K562 (cell line): ENCODE measurements at regions not wholly inside any gene's neighbourhood (a gene's known extent, or its start where the extent isn't known, plus 50 kb on each side); places are given as distances from the start of the nearest gene placed in this dataset.

Source experiments
- ATAC-seq: fragments of 200-7000 bp; cut with Tn5 transposase; 3 replicates; pipeline ENCODE4 v1.9.1; 2020; ENCODE audit warnings: moderate library complexity
- BruUV-seq: library from RNA; stranded (reverse); fragments of 400-500 nt; replicated peaks from 2 replicates; lab custom pipeline; 2021; lab: Mats Ljungman, UMichigan
- CTCF ChIA-PET: fragments of 300-600 bp; formaldehyde crosslinking; extraction: SDS; loops from one replicate; lab custom pipeline; 2021; ENCODE audit warnings: low intra/inter-chr PET ratio; lab: Yijun Ruan, JAX
- POLR2A ChIA-PET: fragments of 300-600, 350-650 bp; sonication (Branson Sonifier 250); formaldehyde crosslinking; extraction: SDS; loops from one replicate; lab custom pipeline; 2021; ENCODE audit warnings: antibody characterized with exemption, inconsistent platforms; lab: Yijun Ruan, JAX
- DNase-seq, 4 experiments: peaks; one replicate each; pipeline versions ENCODE4 v3.0.0 to v3.0.0-alpha.2; 2011 to 2018; ENCODE audit warnings: low spot score in 3 of 4, mixed read lengths in 3 of 4; ENCODE audit errors: extremely low read depth in 1 of 4
- FAIRE-seq: peaks from 2 replicates; lab custom pipeline; 2011; peaks lifted over from hg19 to GRCh38; lab: Jason Lieb, UNC
- H2AFZ ChIP-seq: 2 replicates; pipeline ENCODE4 v1.6.0; 2011; ENCODE audit warnings: low read depth, low read length, control low read depth, inconsistent platforms
- H3K27ac ChIP-seq: fragments of 200-600 bp; 3 replicates; pipeline ENCODE4 v1.8.0; 2011; ENCODE audit warnings: low read depth, mild to moderate bottlenecking, control low read depth, inconsistent platforms, low read length, moderate library complexity, mixed read lengths; ENCODE audit errors: extremely low read depth
- H3K27me3 ChIP-seq, 2 experiments: fragments of 300-600 bp in 1 of 2; 2 replicates in 1 of 2; 3 replicates in 1 of 2; pipeline versions ENCODE4 v1.6.0 to v1.8.0; 2011; ENCODE audit warnings: inconsistent platforms in 2 of 2, low read length in 2 of 2, mild to moderate bottlenecking in 1 of 2, mixed read lengths in 1 of 2, moderate library complexity in 1 of 2; ENCODE audit not compliant: control insufficient read depth in 2 of 2, insufficient read depth in 2 of 2
- H3K36me3 ChIP-seq: fragments of 300-600 bp; 3 replicates; pipeline ENCODE4 v1.8.0; 2011; ENCODE audit warnings: mild to moderate bottlenecking, low read length, inconsistent platforms; ENCODE audit not compliant: control insufficient read depth, insufficient read depth
- H3K4me1 ChIP-seq, 2 experiments: fragments of 200-600 bp in 1 of 2; replicated peaks in 1 of 2; 2 replicates in 1 of 2; 3 replicates in 1 of 2; pipeline versions ENCODE4 v1.5.1 to v1.8.0; 2011; ENCODE audit warnings: inconsistent platforms in 2 of 2, low read length in 2 of 2, mild to moderate bottlenecking in 1 of 2, mixed read lengths in 1 of 2, moderate library complexity in 1 of 2; ENCODE audit not compliant: control insufficient read depth in 2 of 2, insufficient read depth in 2 of 2
- H3K4me2 ChIP-seq: 2 replicates; pipeline ENCODE4 v1.6.1; 2011; ENCODE audit warnings: low read length, control low read depth, inconsistent platforms, mixed read lengths; ENCODE audit not compliant: insufficient read depth
- H3K4me3 ChIP-seq: fragments of 200-600 bp; sonication (generic), shearing (Covaris generic); 2 replicates; pipeline ENCODE4 v1.5.1; 2016; ENCODE audit warnings: control low read depth, inconsistent platforms
- H3K79me2 ChIP-seq: fragments of 200-600 bp; 3 replicates; pipeline ENCODE4 v1.8.0; 2011; ENCODE audit warnings: low read length, inconsistent platforms; ENCODE audit not compliant: control insufficient read depth, insufficient read depth
- H3K9ac ChIP-seq, 2 experiments: 2 replicates each; pipeline versions ENCODE4 v1.6.0 to v1.6.1; 2011; ENCODE audit warnings: low read depth in 2 of 2, low read length in 2 of 2, control low read depth in 1 of 2, inconsistent platforms in 1 of 2, mild to moderate bottlenecking in 1 of 2, mixed read lengths in 1 of 2; ENCODE audit not compliant: insufficient read depth in 1 of 2
- H3K9me1 ChIP-seq: one replicate; pipeline ENCODE4 v1.6.0; 2011; ENCODE audit warnings: inconsistent platforms, mild to moderate bottlenecking, low read length, moderate library complexity; ENCODE audit not compliant: control insufficient read depth, insufficient read depth
- H3K9me3 ChIP-seq: replicated peaks from 2 replicates; pipeline ENCODE4 v1.5.1; 2011; ENCODE audit warnings: low read depth, low read length, inconsistent platforms; ENCODE audit not compliant: control insufficient read depth, insufficient read depth
- H4K20me1 ChIP-seq: replicated peaks from 2 replicates; pipeline ENCODE4 v1.6.1; 2011; ENCODE audit warnings: low read length, inconsistent platforms, mixed read lengths; ENCODE audit not compliant: control insufficient read depth, insufficient read depth
- CBX1 ChIP-seq: sonication (generic); IDR thresholded peaks from 2 replicates; pipeline ENCODE4 v1.6.1; 2016; ENCODE audit warnings: antibody characterized with exemption, low read depth, mild to moderate bottlenecking
- KDM4B ChIP-seq, 2 experiments: fragments of 450-650 bp in 1 of 2; sonication (generic) in 1 of 2; IDR thresholded peaks; 2 replicates each; pipeline ENCODE4 v1.6.1; 2016 to 2017; ENCODE audit warnings: borderline replicate concordance in 2 of 2, antibody characterized with exemption in 1 of 2, low read depth in 1 of 2, mild to moderate bottlenecking in 1 of 2
- MXI1 ChIP-seq: IDR thresholded peaks from 2 replicates; pipeline ENCODE4 v1.6.1; 2011; ENCODE audit warnings: low read depth, mild to moderate bottlenecking, improper control_type of control experiment, low read length
- NFE2 ChIP-seq: IDR thresholded peaks from 2 replicates; pipeline ENCODE4 v1.6.1; 2014; ENCODE audit warnings: antibody characterized with exemption, low read depth
- SIRT6 ChIP-seq: IDR thresholded peaks from one replicate; pipeline ENCODE4 v1.6.1; 2012; ENCODE audit warnings: low read depth, mild to moderate bottlenecking, control low read depth, inconsistent platforms, low read length, moderate library complexity
- TFE3 ChIP-seq: fragments of 450-650 bp; formaldehyde crosslinking; IDR thresholded peaks from 2 replicates; pipeline ENCODE4 v1.4.0; 2020; ENCODE audit warnings: mild to moderate bottlenecking, mixed read lengths
- ZFP36 ChIP-seq: fragments of 150-350 bp; IDR thresholded peaks from 2 replicates; pipeline ENCODE4 v1.6.1; 2018; ENCODE audit warnings: low read length, low read depth; ENCODE audit not compliant: partially characterized antibody
- WGBS: fragments of 100-300 bp; shearing (Covaris generic); methylation state at CpG from one replicate; pipeline ENCODE4 v1.1.6; 2016; ENCODE audit warnings: low coverage, mixed read lengths; ENCODE audit not compliant: insufficient coverage; ENCODE audit errors: missing lambda C conversion rate; 5-methylcytosine and 5-hydroxymethylcytosine counted together
- in situ Hi-C: fragments of 300-500 bp; cut with MboI; formaldehyde crosslinking; loops from 4 replicates; pipeline ENCODE4 v1.15.0; 2018; ENCODE audit warnings: inconsistent platforms, mixed read lengths
- intact Hi-C: fragments of 100-400 bp; cut with micrococcal nuclease; formaldehyde crosslinking; loops from 2 replicates; pipeline ENCODE4 v1.14.2; 2022
- TF ChIP-seq, protein P1 (sequence below): fragments of 250-450 bp; sonication (Bioruptor Pico); IDR thresholded peaks from 2 replicates; pipeline ENCODE4 v1.5.0; 2020; ENCODE audit warnings: mild to moderate bottlenecking
- TF ChIP-seq, protein P2 (sequence below): fragments of 450-650 bp; IDR thresholded peaks from 2 replicates; pipeline ENCODE4 v1.6.1; 2016; ENCODE audit warnings: mild to moderate bottlenecking, moderate library complexity

DNA sequence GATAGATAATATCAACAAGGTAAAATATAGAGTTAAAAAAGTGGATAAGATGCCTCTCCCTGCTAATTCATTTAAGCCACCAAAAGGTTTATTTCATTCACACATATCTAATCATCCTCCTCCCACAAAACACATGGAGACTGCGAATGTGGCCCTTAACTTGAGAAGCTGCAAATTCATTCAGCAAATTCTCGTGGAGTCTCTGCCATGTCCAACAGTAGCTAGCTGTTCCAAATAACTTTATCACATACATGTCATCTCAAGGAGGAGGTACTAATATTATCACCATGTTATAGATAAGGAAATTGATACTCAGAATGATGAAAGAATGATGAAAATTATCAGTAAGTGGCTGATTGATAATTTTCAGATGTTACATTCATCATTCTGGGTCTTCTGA lies 950.2 kb downstream of the CDH11 start:
- H3K4me1 ChIP-seq: no peaks in the 10 kb centered on the region
- no peaks in the 10 kb centered on the region for H4K20me1 ChIP-seq
- no peak overlapping the region for H2AFZ ChIP-seq
- no peaks in the 10 kb centered on the region for H3K9me1 ChIP-seq
- H3K79me2 ChIP-seq: no peaks in the 10 kb centered on the region
- in situ Hi-C loops (no loop called here), intact Hi-C loops (no loop called here)
- no peak for FAIRE-seq
- H3K9me3 ChIP-seq: no peaks in the 10 kb centered on the region
- POLR2A ChIA-PET: no interaction called here
- CTCF ChIA-PET: no interaction called here
- DNase-seq: no peak
- H3K4me2 ChIP-seq: no peak overlapping the region
- no peak overlapping the region for H3K4me3 ChIP-seq
- BruUV-seq: no TSS peak
- no peak for ATAC-seq
- H3K27ac ChIP-seq: no peak overlapping the region
- no peaks in the 10 kb centered on the region for H3K27me3 ChIP-seq
- 0% methylated on average over 2 of the region's 2 CpGs for WGBS
- H3K9ac ChIP-seq: no peak overlapping the region
- H3K36me3 ChIP-seq: no peaks in the 10 kb centered on the region
- TF ChIP-seq, protein P1, sequence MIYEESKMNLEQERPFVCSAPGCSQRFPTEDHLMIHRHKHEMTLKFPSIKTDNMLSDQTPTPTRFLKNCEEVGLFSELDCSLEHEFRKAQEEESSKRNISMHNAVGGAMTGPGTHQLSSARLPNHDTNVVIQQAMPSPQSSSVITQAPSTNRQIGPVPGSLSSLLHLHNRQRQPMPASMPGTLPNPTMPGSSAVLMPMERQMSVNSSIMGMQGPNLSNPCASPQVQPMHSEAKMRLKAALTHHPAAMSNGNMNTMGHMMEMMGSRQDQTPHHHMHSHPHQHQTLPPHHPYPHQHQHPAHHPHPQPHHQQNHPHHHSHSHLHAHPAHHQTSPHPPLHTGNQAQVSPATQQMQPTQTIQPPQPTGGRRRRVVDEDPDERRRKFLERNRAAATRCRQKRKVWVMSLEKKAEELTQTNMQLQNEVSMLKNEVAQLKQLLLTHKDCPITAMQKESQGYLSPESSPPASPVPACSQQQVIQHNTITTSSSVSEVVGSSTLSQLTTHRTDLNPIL (CRISPR knock-in tag): no peak
- TF ChIP-seq, protein P2, sequence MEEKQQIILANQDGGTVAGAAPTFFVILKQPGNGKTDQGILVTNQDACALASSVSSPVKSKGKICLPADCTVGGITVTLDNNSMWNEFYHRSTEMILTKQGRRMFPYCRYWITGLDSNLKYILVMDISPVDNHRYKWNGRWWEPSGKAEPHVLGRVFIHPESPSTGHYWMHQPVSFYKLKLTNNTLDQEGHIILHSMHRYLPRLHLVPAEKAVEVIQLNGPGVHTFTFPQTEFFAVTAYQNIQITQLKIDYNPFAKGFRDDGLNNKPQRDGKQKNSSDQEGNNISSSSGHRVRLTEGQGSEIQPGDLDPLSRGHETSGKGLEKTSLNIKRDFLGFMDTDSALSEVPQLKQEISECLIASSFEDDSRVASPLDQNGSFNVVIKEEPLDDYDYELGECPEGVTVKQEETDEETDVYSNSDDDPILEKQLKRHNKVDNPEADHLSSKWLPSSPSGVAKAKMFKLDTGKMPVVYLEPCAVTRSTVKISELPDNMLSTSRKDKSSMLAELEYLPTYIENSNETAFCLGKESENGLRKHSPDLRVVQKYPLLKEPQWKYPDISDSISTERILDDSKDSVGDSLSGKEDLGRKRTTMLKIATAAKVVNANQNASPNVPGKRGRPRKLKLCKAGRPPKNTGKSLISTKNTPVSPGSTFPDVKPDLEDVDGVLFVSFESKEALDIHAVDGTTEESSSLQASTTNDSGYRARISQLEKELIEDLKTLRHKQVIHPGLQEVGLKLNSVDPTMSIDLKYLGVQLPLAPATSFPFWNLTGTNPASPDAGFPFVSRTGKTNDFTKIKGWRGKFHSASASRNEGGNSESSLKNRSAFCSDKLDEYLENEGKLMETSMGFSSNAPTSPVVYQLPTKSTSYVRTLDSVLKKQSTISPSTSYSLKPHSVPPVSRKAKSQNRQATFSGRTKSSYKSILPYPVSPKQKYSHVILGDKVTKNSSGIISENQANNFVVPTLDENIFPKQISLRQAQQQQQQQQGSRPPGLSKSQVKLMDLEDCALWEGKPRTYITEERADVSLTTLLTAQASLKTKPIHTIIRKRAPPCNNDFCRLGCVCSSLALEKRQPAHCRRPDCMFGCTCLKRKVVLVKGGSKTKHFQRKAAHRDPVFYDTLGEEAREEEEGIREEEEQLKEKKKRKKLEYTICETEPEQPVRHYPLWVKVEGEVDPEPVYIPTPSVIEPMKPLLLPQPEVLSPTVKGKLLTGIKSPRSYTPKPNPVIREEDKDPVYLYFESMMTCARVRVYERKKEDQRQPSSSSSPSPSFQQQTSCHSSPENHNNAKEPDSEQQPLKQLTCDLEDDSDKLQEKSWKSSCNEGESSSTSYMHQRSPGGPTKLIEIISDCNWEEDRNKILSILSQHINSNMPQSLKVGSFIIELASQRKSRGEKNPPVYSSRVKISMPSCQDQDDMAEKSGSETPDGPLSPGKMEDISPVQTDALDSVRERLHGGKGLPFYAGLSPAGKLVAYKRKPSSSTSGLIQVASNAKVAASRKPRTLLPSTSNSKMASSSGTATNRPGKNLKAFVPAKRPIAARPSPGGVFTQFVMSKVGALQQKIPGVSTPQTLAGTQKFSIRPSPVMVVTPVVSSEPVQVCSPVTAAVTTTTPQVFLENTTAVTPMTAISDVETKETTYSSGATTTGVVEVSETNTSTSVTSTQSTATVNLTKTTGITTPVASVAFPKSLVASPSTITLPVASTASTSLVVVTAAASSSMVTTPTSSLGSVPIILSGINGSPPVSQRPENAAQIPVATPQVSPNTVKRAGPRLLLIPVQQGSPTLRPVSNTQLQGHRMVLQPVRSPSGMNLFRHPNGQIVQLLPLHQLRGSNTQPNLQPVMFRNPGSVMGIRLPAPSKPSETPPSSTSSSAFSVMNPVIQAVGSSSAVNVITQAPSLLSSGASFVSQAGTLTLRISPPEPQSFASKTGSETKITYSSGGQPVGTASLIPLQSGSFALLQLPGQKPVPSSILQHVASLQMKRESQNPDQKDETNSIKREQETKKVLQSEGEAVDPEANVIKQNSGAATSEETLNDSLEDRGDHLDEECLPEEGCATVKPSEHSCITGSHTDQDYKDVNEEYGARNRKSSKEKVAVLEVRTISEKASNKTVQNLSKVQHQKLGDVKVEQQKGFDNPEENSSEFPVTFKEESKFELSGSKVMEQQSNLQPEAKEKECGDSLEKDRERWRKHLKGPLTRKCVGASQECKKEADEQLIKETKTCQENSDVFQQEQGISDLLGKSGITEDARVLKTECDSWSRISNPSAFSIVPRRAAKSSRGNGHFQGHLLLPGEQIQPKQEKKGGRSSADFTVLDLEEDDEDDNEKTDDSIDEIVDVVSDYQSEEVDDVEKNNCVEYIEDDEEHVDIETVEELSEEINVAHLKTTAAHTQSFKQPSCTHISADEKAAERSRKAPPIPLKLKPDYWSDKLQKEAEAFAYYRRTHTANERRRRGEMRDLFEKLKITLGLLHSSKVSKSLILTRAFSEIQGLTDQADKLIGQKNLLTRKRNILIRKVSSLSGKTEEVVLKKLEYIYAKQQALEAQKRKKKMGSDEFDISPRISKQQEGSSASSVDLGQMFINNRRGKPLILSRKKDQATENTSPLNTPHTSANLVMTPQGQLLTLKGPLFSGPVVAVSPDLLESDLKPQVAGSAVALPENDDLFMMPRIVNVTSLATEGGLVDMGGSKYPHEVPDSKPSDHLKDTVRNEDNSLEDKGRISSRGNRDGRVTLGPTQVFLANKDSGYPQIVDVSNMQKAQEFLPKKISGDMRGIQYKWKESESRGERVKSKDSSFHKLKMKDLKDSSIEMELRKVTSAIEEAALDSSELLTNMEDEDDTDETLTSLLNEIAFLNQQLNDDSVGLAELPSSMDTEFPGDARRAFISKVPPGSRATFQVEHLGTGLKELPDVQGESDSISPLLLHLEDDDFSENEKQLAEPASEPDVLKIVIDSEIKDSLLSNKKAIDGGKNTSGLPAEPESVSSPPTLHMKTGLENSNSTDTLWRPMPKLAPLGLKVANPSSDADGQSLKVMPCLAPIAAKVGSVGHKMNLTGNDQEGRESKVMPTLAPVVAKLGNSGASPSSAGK: no peak
- TF ChIP-seq KDM4B (IDR thresholded peaks at IDR 0.05; ENCODE audit: borderline replicate concordance in 2 of 2, low read depth in 1 of 2) (no peak), MXI1 (no peak), CBX1 (no peak), ZFP36 (no peak), SIRT6 (no peak), TFE3 (no peak), NFE2 (no peak)
